GM12878 (cell line): ENCODE measurements at regions not wholly inside any gene's neighbourhood (a gene's known extent, or its start where the extent isn't known, plus 50 kb on each side); places are given as distances from the start of the nearest gene placed in this dataset.

Experiments
- ATAC-seq: fragments of 200-7000 bp; cut with Tn5 transposase; 3 replicates; pipeline ENCODE4 v1.9.1; 2020; ENCODE audit warnings: mild to moderate bottlenecking, moderate library complexity
- BruUV-seq: library from RNA; stranded (reverse); fragments of 400-500 nt; replicated peaks from 2 replicates; lab custom pipeline; 2021; lab: Mats Ljungman, UMichigan
- CTCF ChIA-PET: fragments of 300-600 bp; sonication (Branson Sonifier 250); formaldehyde crosslinking; extraction: SDS; loops from one replicate; lab custom pipeline; 2021; ENCODE audit warnings: inconsistent platforms; lab: Yijun Ruan, JAX
- POLR2A ChIA-PET: fragments of 350-600 bp; formaldehyde crosslinking; extraction: SDS; loops from one replicate; lab custom pipeline; 2021; ENCODE audit warnings: inconsistent platforms; lab: Charles Lee
- RAD21 ChIA-PET: fragments of 300-600 bp; sonication (Branson Sonifier 250); formaldehyde crosslinking; loops from one replicate; lab custom pipeline; 2023; ENCODE audit warnings: antibody characterized with exemption; ENCODE audit not compliant: unreplicated experiment; lab: Charles Lee
- SMC1A ChIA-PET: fragments of 300-600 bp; sonication (Branson Sonifier 250); formaldehyde crosslinking; loops from one replicate; lab custom pipeline; 2023; ENCODE audit not compliant: unreplicated experiment, uncharacterized antibody; lab: Charles Lee
- DNase-seq: peaks from one replicate; pipeline ENCODE4 v3.0.0-alpha.2; 2011; ENCODE audit warnings: low read depth, low spot score
- FAIRE-seq: peaks from 3 replicates; lab custom pipeline; 2011; peaks lifted over from hg19 to GRCh38; lab: Jason Lieb, UNC
- H2AFZ ChIP-seq: 2 replicates; pipeline ENCODE4 v1.6.0; 2011; ENCODE audit warnings: low read depth, low read length, control low read depth; ENCODE audit not compliant: control insufficient read depth
- H3K27ac ChIP-seq: 2 replicates; pipeline ENCODE4 v1.5.1; 2011; ENCODE audit warnings: control low read depth; ENCODE audit not compliant: control insufficient read depth, insufficient read depth
- H3K27me3 ChIP-seq, 2 experiments: replicated peaks in 1 of 2; 2 replicates each; pipeline versions ENCODE4 v1.6.0 to v1.6.1; 2011; ENCODE audit warnings: low read length in 1 of 2; ENCODE audit not compliant: control insufficient read depth in 2 of 2, insufficient read depth in 2 of 2
- H3K36me3 ChIP-seq, 2 experiments: 2 replicates each; pipeline ENCODE4 v1.5.1; 2011; ENCODE audit warnings: low read length in 1 of 2; ENCODE audit not compliant: control insufficient read depth in 2 of 2, insufficient read depth in 2 of 2
- H3K4me1 ChIP-seq: 2 replicates; pipeline ENCODE4 v1.6.1; 2011; ENCODE audit warnings: mild to moderate bottlenecking, low read length, moderate library complexity, mixed read lengths; ENCODE audit not compliant: control insufficient read depth, insufficient read depth
- H3K4me2 ChIP-seq: 2 replicates; pipeline ENCODE4 v1.6.0; 2011; ENCODE audit warnings: control low read depth; ENCODE audit not compliant: control insufficient read depth, insufficient read depth
- H3K4me3 ChIP-seq: fragments of 200-600 bp; sonication (generic); 2 replicates; pipeline ENCODE4 v1.5.1; 2016
- H3K79me2 ChIP-seq: 2 replicates; pipeline ENCODE4 v1.6.0; 2011; ENCODE audit warnings: low read length; ENCODE audit not compliant: control insufficient read depth, insufficient read depth
- H3K9ac ChIP-seq: 2 replicates; pipeline ENCODE4 v1.8.0; 2011; ENCODE audit warnings: low read length, control low read depth, mixed read lengths; ENCODE audit not compliant: control insufficient read depth, insufficient read depth
- H3K9me3 ChIP-seq: replicated peaks from 3 replicates; pipeline ENCODE4 v1.5.1; 2011; ENCODE audit warnings: mild to moderate bottlenecking, low read length; ENCODE audit not compliant: control insufficient read depth, insufficient read depth
- H4K20me1 ChIP-seq: 2 replicates; pipeline ENCODE4 v1.6.0; 2011; ENCODE audit not compliant: control insufficient read depth, insufficient read depth
- BMI1 ChIP-seq: fragments of 450-650 bp; IDR thresholded peaks from 2 replicates; pipeline ENCODE4 v1.6.1; 2016; ENCODE audit warnings: mild to moderate bottlenecking, moderate library complexity, borderline replicate concordance
- JUND ChIP-seq: IDR thresholded peaks from 2 replicates; pipeline ENCODE4 v1.6.1; 2012; ENCODE audit warnings: low read depth, mild to moderate bottlenecking, low read length, improper control_type of control experiment, moderate library complexity
- MEF2A ChIP-seq: IDR thresholded peaks from 2 replicates; pipeline ENCODE4 v1.6.1; 2011; ENCODE audit warnings: low read depth, mild to moderate bottlenecking, low read length, moderate library complexity; ENCODE audit not compliant: insufficient read depth
- MTA2 ChIP-seq: fragments of 450-650 bp; IDR thresholded peaks from 2 replicates; pipeline ENCODE4 v1.6.1; 2016; ENCODE audit warnings: low read depth, mild to moderate bottlenecking, moderate library complexity
- NR2C2 ChIP-seq: IDR thresholded peaks from 2 replicates; pipeline ENCODE4 v1.6.1; 2011; ENCODE audit warnings: borderline replicate concordance, low read depth; ENCODE audit not compliant: control insufficient read depth, insufficient read length
- NR2F1 ChIP-seq: fragments of 450-650 bp; conservative IDR thresholded peaks from 2 replicates; pipeline ENCODE4 v1.6.1; 2017; ENCODE audit warnings: mild to moderate bottlenecking
- PAX8 ChIP-seq: fragments of 450-650 bp; IDR thresholded peaks from 2 replicates; pipeline ENCODE4 v1.6.1; 2017; ENCODE audit warnings: mild to moderate bottlenecking, moderate library complexity
- RAD21 ChIP-seq: IDR thresholded peaks from 2 replicates; pipeline ENCODE4 v1.6.1; 2011; ENCODE audit warnings: mild to moderate bottlenecking, low read depth, low read length, moderate library complexity; ENCODE audit not compliant: insufficient read depth
- RBBP5 ChIP-seq: fragments of 200-600 bp; sonication (generic); conservative IDR thresholded peaks from 2 replicates; pipeline ENCODE4 v1.6.1; 2016
- RCOR1 ChIP-seq: conservative IDR thresholded peaks from 2 replicates; pipeline ENCODE4 v1.6.1; 2012; ENCODE audit warnings: low read depth, low read length, improper control_type of control experiment
- SIX5 ChIP-seq: IDR thresholded peaks from 2 replicates; pipeline ENCODE4 v1.6.1; 2011; ENCODE audit warnings: mild to moderate bottlenecking, low read depth, low read length, moderate library complexity; ENCODE audit not compliant: severe bottlenecking
- WGBS: methylation state at CpG from one replicate; pipeline ENCODE4 v1.1.6; 2016; ENCODE audit warnings: low lambda C conversion rate; ENCODE audit not compliant: insufficient replicate concordance, insufficient coverage; ENCODE audit errors: missing lambda C conversion rate; 5-methylcytosine and 5-hydroxymethylcytosine counted together
- in situ Hi-C: fragments of 300-500 bp; cut with MboI; formaldehyde crosslinking; loops from 9 replicates; pipeline ENCODE4 v1.14.3; 2018; ENCODE audit warnings: mixed read lengths
- intact Hi-C: fragments of 100-400 bp; cut with micrococcal nuclease; formaldehyde crosslinking; loops from one replicate; pipeline ENCODE4 v1.14.2; 2022; ENCODE audit not compliant: unreplicated experiment
- TF ChIP-seq, protein P1 (sequence below): IDR thresholded peaks from 2 replicates; pipeline ENCODE4 v1.6.1; 2011; ENCODE audit warnings: borderline replicate concordance, low read depth, mild to moderate bottlenecking, moderate library complexity, mixed read lengths, low read length; ENCODE audit not compliant: insufficient read depth; ENCODE audit errors: extremely low read length
- TF ChIP-seq, protein P2 (sequence below): fragments of 450-650 bp; IDR thresholded peaks from 2 replicates; pipeline ENCODE4 v1.6.1; 2018; ENCODE audit warnings: borderline replicate concordance, mild to moderate bottlenecking; ENCODE audit not compliant: partially characterized antibody
- TF ChIP-seq, protein P3 (sequence below): IDR thresholded peaks from 2 replicates; pipeline ENCODE4 v1.6.1; 2012; ENCODE audit warnings: low read depth, low read length, improper control_type of control experiment
- TF ChIP-seq, protein P4 (sequence below): IDR thresholded peaks from 2 replicates; pipeline ENCODE4 v1.6.1; 2012; ENCODE audit warnings: low read depth, low read length, improper control_type of control experiment

DNA sequence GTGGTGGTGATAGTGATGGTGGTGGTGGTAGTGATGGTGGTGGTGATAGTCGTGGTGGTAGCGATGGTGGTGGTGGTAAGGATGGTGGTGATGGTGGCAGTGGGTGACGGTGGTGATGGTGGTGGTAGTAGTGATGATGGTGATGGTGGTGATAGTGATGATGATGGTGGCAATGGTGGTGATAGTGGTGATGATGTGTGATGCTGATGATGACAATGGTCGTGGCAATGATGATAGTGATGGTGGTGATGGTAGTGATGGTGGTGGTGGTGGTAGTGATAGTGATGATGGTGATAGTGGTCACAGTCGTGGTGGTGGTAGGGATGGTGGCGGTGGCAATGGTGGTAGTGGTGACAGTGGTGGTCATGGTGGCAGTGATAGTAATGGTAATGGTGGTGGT lies 243.9 kb upstream of the RAB6C start (continued):
- no peak for TF ChIP-seq MEF2A

DNA sequence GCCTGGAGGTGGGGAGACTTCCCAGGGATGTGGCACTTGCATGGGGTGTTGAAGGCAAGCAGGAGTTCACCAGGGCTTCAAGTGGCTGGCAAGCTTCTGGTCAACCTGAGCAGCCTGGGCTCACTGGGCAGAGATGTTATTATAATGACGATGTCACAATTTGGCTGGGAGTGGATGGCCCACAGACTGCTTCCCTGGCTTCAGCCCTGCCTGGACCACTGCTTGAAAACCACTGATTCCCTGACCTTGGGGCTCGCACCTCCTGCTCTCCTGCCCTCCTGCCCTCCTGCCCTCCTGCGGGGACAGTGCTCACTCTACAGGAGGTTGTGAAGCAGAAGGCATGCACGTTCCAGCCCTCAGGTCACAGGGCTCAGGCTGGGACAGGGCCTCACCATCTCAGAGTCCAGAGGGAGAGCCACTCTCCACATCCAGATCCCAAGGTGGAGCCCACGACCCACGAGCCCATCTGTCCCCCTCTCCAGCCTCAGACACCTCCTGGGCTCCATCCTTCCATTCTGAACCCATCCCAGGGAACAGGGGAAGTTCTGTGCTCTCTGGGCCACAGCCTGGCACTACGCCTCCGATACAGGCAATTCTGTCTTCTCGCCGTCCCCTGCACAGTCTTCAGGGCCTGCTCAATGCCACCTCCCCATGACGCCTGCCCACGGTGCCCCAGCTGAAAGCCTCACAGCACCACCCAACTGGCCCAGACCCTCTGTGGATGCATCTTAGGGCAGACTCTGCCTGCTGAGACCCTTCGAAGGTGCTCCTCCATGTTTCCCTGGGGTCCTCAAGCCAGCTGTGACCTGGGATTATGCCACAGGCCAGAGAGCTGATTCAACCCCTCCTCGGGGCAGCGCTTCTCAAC lies 241.6 kb upstream of the RAB6C start:
- H3K4me1 ChIP-seq, result no peaks in the 10 kb centered on the region
- H3K9me3 ChIP-seq, result no peaks in the 10 kb centered on the region
- H3K27ac ChIP-seq, result no peak overlapping the region
- 20% methylated on average over 15 of the region's 15 CpGs for WGBS
- no peaks in the 10 kb centered on the region for H3K36me3 ChIP-seq
- in situ Hi-C loops (no loop called here), intact Hi-C loops (no loop called here)
- SMC1A ChIA-PET, result no interaction called here
- no peaks in the 10 kb centered on the region for H4K20me1 ChIP-seq
- H3K79me2 ChIP-seq, result no peaks in the 10 kb centered on the region
- DNase-seq (no peak), FAIRE-seq (no peak), ATAC-seq (no peak)
- H2AFZ ChIP-seq, result no peak overlapping the region
- no peak for TF ChIP-seq BMI1
- TF ChIP-seq, protein P1, sequence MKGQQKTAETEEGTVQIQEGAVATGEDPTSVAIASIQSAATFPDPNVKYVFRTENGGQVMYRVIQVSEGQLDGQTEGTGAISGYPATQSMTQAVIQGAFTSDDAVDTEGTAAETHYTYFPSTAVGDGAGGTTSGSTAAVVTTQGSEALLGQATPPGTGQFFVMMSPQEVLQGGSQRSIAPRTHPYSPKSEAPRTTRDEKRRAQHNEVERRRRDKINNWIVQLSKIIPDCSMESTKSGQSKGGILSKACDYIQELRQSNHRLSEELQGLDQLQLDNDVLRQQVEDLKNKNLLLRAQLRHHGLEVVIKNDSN, result no peak
- no peak for TF ChIP-seq RAD21
- TF ChIP-seq, protein P2, sequence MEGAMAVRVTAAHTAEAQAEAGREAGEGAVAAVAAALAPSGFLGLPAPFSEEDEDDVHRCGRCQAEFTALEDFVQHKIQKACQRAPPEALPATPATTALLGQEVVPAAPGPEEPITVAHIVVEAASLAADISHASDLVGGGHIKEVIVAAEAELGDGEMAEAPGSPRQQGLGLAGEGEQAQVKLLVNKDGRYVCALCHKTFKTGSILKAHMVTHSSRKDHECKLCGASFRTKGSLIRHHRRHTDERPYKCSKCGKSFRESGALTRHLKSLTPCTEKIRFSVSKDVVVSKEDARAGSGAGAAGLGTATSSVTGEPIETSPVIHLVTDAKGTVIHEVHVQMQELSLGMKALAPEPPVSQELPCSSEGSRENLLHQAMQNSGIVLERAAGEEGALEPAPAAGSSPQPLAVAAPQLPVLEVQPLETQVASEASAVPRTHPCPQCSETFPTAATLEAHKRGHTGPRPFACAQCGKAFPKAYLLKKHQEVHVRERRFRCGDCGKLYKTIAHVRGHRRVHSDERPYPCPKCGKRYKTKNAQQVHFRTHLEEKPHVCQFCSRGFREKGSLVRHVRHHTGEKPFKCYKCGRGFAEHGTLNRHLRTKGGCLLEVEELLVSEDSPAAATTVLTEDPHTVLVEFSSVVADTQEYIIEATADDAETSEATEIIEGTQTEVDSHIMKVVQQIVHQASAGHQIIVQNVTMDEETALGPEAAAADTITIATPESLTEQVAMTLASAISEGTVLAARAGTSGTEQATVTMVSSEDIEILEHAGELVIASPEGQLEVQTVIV, result no peak
- no peak for TF ChIP-seq SIX5
- TF ChIP-seq, protein P3, sequence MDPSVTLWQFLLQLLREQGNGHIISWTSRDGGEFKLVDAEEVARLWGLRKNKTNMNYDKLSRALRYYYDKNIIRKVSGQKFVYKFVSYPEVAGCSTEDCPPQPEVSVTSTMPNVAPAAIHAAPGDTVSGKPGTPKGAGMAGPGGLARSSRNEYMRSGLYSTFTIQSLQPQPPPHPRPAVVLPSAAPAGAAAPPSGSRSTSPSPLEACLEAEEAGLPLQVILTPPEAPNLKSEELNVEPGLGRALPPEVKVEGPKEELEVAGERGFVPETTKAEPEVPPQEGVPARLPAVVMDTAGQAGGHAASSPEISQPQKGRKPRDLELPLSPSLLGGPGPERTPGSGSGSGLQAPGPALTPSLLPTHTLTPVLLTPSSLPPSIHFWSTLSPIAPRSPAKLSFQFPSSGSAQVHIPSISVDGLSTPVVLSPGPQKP, result no peak
- no peak for TF ChIP-seq MTA2
- no peak for TF ChIP-seq RBBP5
- TF ChIP-seq, protein P4, sequence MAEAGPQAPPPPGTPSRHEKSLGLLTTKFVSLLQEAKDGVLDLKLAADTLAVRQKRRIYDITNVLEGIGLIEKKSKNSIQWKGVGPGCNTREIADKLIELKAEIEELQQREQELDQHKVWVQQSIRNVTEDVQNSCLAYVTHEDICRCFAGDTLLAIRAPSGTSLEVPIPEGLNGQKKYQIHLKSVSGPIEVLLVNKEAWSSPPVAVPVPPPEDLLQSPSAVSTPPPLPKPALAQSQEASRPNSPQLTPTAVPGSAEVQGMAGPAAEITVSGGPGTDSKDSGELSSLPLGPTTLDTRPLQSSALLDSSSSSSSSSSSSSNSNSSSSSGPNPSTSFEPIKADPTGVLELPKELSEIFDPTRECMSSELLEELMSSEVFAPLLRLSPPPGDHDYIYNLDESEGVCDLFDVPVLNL, result no peak
- no peak for TF ChIP-seq RCOR1
- no peak for TF ChIP-seq NR2C2
- no peak for TF ChIP-seq NR2F1
- TF ChIP-seq PAX8, result no peak
- TF ChIP-seq MEF2A, result no peak
- TF ChIP-seq JUND, result no peak
- H3K9ac ChIP-seq, result no peak overlapping the region
- RAD21 ChIA-PET, result no interaction called here
- BruUV-seq, result no TSS peak
- POLR2A ChIA-PET, result no interaction called here
- CTCF ChIA-PET, result no interaction called here
- H3K4me2 ChIP-seq, result no peak overlapping the region
- no peaks in the 10 kb centered on the region for H3K27me3 ChIP-seq
- no peak overlapping the region for H3K4me3 ChIP-seq
